ENCODE measurements at regions not wholly inside any gene's neighbourhood (a gene's known extent, or its start where the extent isn't known, plus 50 kb on each side); places are given as distances from the start of the nearest gene placed in this dataset.

- no peak for TF ChIP-seq CTCF (IDR thresholded peaks at IDR 0.05 in 8 of 11, conservative IDR thresholded peaks at IDR 0.05 in 3 of 11)
- no peak for TF ChIP-seq POLR2A (IDR thresholded peaks at IDR 0.05)
Observed at GRCh38 chr22:47694536-47695130, 932.2 kb downstream of the TBC1D22A start.

All from spleen (tissue), 7 donors.